ENCODE measurements at regions not wholly inside any gene's neighbourhood (a gene's known extent, or its start where the extent isn't known, plus 50 kb on each side); places are given as distances from the start of the nearest gene placed in this dataset.

GRCh38 chr16:59195242-59195641 lies 461.1 kb upstream of the GOT2 start:
- Histone ChIP-seq H3K27ac (ENCODE audit: extremely low read length, insufficient read depth, low read length) (no peak overlapping the region), H2AFZ (ENCODE audit: low read length) (no peak overlapping the region), H3K79me2 (ENCODE audit: insufficient read depth, low read length) (no peaks in the 10 kb centered on the region), H3K36me3 (replicated peaks in 1 of 2; ENCODE audit: control insufficient read depth in 1 of 2, insufficient read depth in 2 of 2, low read length in 2 of 2) (no peaks in the 10 kb centered on the region), H3K9me3 (ENCODE audit: low read length) (no peaks in the 10 kb centered on the region), H3K4me2 (ENCODE audit: low read depth, low read length) (no peak overlapping the region), H3K9ac (ENCODE audit: insufficient read depth, low read depth, low read length) (no peak overlapping the region), H4K20me1 (ENCODE audit: insufficient read depth, low read length) (no peaks in the 10 kb centered on the region), H3K4me1 (ENCODE audit: insufficient read depth, low read length) (no peaks in the 10 kb centered on the region), H3K4me3 (replicated peaks in 1 of 3; ENCODE audit: insufficient read depth in 1 of 3, low read depth in 2 of 3, low read length in 3 of 3) (no peak overlapping the region), H3K27me3 (ENCODE audit: control insufficient read depth in 1 of 2, insufficient read depth in 2 of 2, low read length in 2 of 2) (no peaks in the 10 kb centered on the region)
- TF ChIP-seq SIX4 (CRISPR knock-in tag; IDR thresholded peaks at IDR 0.05) (no peak), CREB1 (IDR thresholded peaks at IDR 0.05) (peak; percentile 93), CREB1 (CRISPR knock-in tag; IDR thresholded peaks at IDR 0.05) (no peak), ATF7 (IDR thresholded peaks at IDR 0.05) (peak; percentile 99), ATF7 (CRISPR knock-in tag; IDR thresholded peaks at IDR 0.05) (no peak)
- no peak for ATAC-seq
- POLR2A ChIA-PET = no interaction called here
- FAIRE-seq = no peak
- CTCF ChIA-PET (ENCODE audit: low intra/inter-chr PET ratio, low total read pairs) = no interaction called here
- intact Hi-C loops (cut with micrococcal nuclease; ENCODE audit: unreplicated experiment) = no loop called here
- in situ Hi-C loops (cut with HindIII; ENCODE audit: extremely low pct_ligation_motif_present, low pct_unique_long_range_greater_than_20kb) = no loop called here
- no TSS peak for BruUV-seq (replicated peaks)
- DNase-seq (ENCODE audit: low spot score) = no peak
- 1% methylated on average over 2 of the region's 2 CpGs for WGBS (ENCODE audit: low lambda C conversion rate)

- in situ Hi-C loops (cut with HindIII; ENCODE audit: extremely low pct_ligation_motif_present, low pct_unique_long_range_greater_than_20kb) = no loop called here
- Histone ChIP-seq H2AFZ (ENCODE audit: low read length) (no peak overlapping the region), H3K79me2 (ENCODE audit: insufficient read depth, low read length) (no peaks in the 10 kb centered on the region), H3K4me1 (ENCODE audit: insufficient read depth, low read length) (no peaks in the 10 kb centered on the region), H3K9me3 (ENCODE audit: low read length) (no peaks in the 10 kb centered on the region), H3K27ac (ENCODE audit: extremely low read length, insufficient read depth, low read length) (no peak overlapping the region), H3K4me2 (ENCODE audit: low read depth, low read length) (no peak overlapping the region), H3K4me3 (replicated peaks in 1 of 3; ENCODE audit: insufficient read depth in 1 of 3, low read depth in 2 of 3, low read length in 3 of 3) (no peak overlapping the region), H4K20me1 (ENCODE audit: insufficient read depth, low read length) (no peaks in the 10 kb centered on the region), H3K36me3 (replicated peaks in 1 of 2; ENCODE audit: control insufficient read depth in 1 of 2, insufficient read depth in 2 of 2, low read length in 2 of 2) (no peaks in the 10 kb centered on the region), H3K27me3 (ENCODE audit: control insufficient read depth in 1 of 2, insufficient read depth in 2 of 2, low read length in 2 of 2) (no peaks in the 10 kb centered on the region), H3K9ac (ENCODE audit: insufficient read depth, low read depth, low read length) (no peak overlapping the region)
- ATAC-seq (no peak), FAIRE-seq (no peak), DNase-seq (ENCODE audit: low spot score) (no peak)
- intact Hi-C loops (cut with micrococcal nuclease; ENCODE audit: unreplicated experiment) = no loop called here
- BruUV-seq (replicated peaks) = no TSS peak
- WGBS (ENCODE audit: low lambda C conversion rate) = 29% methylated on average over 2 of the region's 2 CpGs
- CTCF ChIA-PET (ENCODE audit: low intra/inter-chr PET ratio, low total read pairs) = no interaction called here
- TF ChIP-seq GATA4 (IDR thresholded peaks at IDR 0.05; ENCODE audit: borderline replicate concordance, low read depth) (no peak), STAG1 (CRISPR knock-in tag; IDR thresholded peaks at IDR 0.05) (no peak)
- POLR2A ChIA-PET = no interaction called here
Measured at GRCh38 chr16:59193637-59194036, 459.5 kb upstream of the GOT2 start.

Measured in HepG2 (cell line).